ENCODE measurements at regions not wholly inside any gene's neighbourhood (a gene's known extent, or its start where the extent isn't known, plus 50 kb on each side); places are given as distances from the start of the nearest gene placed in this dataset.

DNA sequence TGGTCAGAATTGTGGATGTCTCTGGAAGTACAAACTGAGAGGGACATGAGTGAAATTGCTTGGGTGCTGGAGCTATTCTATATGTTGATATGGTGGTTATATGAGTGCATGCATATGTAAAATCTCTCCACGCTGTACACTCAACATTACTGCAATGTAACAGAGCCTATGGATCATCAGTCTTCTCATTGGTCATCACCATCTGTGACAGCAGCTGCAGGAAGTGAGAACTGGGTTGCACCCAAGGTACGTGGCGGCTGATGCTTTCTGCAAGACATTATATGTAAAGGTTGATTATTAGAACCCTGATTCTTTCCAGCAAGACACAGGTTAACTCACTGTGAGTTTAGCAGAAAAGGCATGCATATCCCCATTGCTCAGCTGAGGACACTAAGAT lies 387.1 kb downstream of the OMA1 start:
- TF ChIP-seq SIN3A (IDR thresholded peaks at IDR 0.05; ENCODE audit: borderline replicate concordance, insufficient read depth, low read length) (no peak), POLR2AphosphoS5 (IDR thresholded peaks at IDR 0.05; ENCODE audit: low read depth, low read length) (no peak), TAF1 (IDR thresholded peaks at IDR 0.05; ENCODE audit: borderline replicate concordance, insufficient read depth, low read length) (no peak)
